HCT116 (cell line): ENCODE measurements at regions not wholly inside any gene's neighbourhood (a gene's known extent, or its start where the extent isn't known, plus 50 kb on each side); places are given as distances from the start of the nearest gene placed in this dataset.

Experiments
- ATAC-seq: fragments of 200-7000 bp; cut with Tn5 transposase; 2 replicates; pipeline ENCODE4 v1.9.1; 2020; ENCODE audit warnings: mild to moderate bottlenecking, moderate library complexity
- BruUV-seq: library from RNA; stranded (reverse); fragments of 400-500 nt; replicated peaks from 2 replicates; lab custom pipeline; 2021; lab: Mats Ljungman, UMichigan
- CTCF ChIA-PET: fragments of 300-600 bp; sonication (Branson Sonifier 250); formaldehyde crosslinking; loops from one replicate; lab custom pipeline; 2021; ENCODE audit warnings: antibody characterized with exemption; lab: Charles Lee
- POLR2A ChIA-PET: fragments of 300-600, 350-600 bp; sonication (Branson Sonifier 250); formaldehyde crosslinking; loops from one replicate; lab custom pipeline; 2021; ENCODE audit warnings: antibody characterized with exemption; lab: Charles Lee
- RAD21 ChIA-PET, 2 experiments: fragments of 300-600 bp; sonication (Branson Sonifier 250); formaldehyde crosslinking; loops; one replicate each; lab custom pipeline; 2023; ENCODE audit warnings: low total read pairs in 2 of 2; ENCODE audit not compliant: uncharacterized antibody in 2 of 2, unreplicated experiment in 2 of 2, low non-redundant PET in 1 of 2; lab: Charles Lee
- DNase-seq: peaks from one replicate; pipeline ENCODE4 v3.0.0-alpha.2; 2010; ENCODE audit warnings: low read depth, low spot score
- H2AFZ ChIP-seq: fragments of 200-600 bp; shearing (Covaris generic), sonication (generic); 2 replicates; pipeline ENCODE4 v1.6.1; 2017; ENCODE audit warnings: low read depth, mixed run types, mixed read lengths, antibody characterized with exemption, low read length; ENCODE audit not compliant: poor library complexity, severe bottlenecking
- H3K27ac ChIP-seq: 2 replicates; pipeline ENCODE4 v1.5.1; 2012; ENCODE audit warnings: low read depth, low read length
- H3K27me3 ChIP-seq: fragments of 200-600 bp; sonication (generic); 2 replicates; pipeline ENCODE4 v1.6.1; 2016; ENCODE audit warnings: mixed run types, low read length, mixed read lengths; ENCODE audit not compliant: insufficient read depth
- H3K36me3 ChIP-seq, 2 experiments: fragments of 200-500 bp in 1 of 2; fragments of 200-600 bp in 1 of 2; sonication (Bioruptor generic) in 1 of 2; sonication (generic) in 1 of 2; 2 replicates each; pipeline versions ENCODE4 v1.5.1 to v1.6.1; 2014 to 2016; ENCODE audit warnings: low read length in 2 of 2, inconsistent platforms in 1 of 2, mixed read lengths in 1 of 2, mixed run types in 1 of 2; ENCODE audit not compliant: insufficient read depth in 2 of 2, control insufficient read depth in 1 of 2
- H3K4me1 ChIP-seq, 2 experiments: fragments of 200-600 bp in 1 of 2; sonication (generic) in 1 of 2; 2 replicates each; pipeline versions ENCODE4 v1.5.1 to v1.6.1; 2012 to 2017; ENCODE audit warnings: low read length in 2 of 2, inconsistent platforms in 1 of 2, mild to moderate bottlenecking in 1 of 2, mixed read lengths in 1 of 2, mixed run types in 1 of 2, moderate library complexity in 1 of 2; ENCODE audit not compliant: insufficient read depth in 2 of 2, control insufficient read depth in 1 of 2
- H3K4me2 ChIP-seq: fragments of 200-600 bp; sonication (generic); 2 replicates; pipeline ENCODE4 v1.6.1; 2017; ENCODE audit warnings: mixed run types, low read length, mixed read lengths
- H3K4me3 ChIP-seq, 2 experiments: fragments of 200-600 bp in 1 of 2; sonication (generic) in 1 of 2; replicated peaks in 1 of 2; 2 replicates each; pipeline ENCODE4 v1.5.1; 2011 to 2016; ENCODE audit warnings: low read length in 2 of 2, control low read depth in 1 of 2, low read depth in 1 of 2, mild to moderate bottlenecking in 1 of 2, mixed read lengths in 1 of 2, mixed run types in 1 of 2
- H3K79me2 ChIP-seq: fragments of 200-600 bp; sonication (generic); 2 replicates; pipeline ENCODE4 v1.6.1; 2017; ENCODE audit warnings: mild to moderate bottlenecking, mixed run types, low read length, moderate library complexity, mixed read lengths; ENCODE audit not compliant: insufficient read depth
- H3K9ac ChIP-seq: fragments of 200-600 bp; sonication (generic); 2 replicates; pipeline ENCODE4 v1.6.1; 2016; ENCODE audit warnings: low read length, mixed read lengths
- H3K9me2 ChIP-seq: fragments of 200-600 bp; sonication (generic), shearing (Covaris generic); 2 replicates; pipeline ENCODE4 v1.6.1; 2017; ENCODE audit warnings: mixed run types, mild to moderate bottlenecking, moderate library complexity; ENCODE audit not compliant: insufficient read depth
- H3K9me3 ChIP-seq, 2 experiments: fragments of 200-500 bp in 1 of 2; fragments of 200-600 bp in 1 of 2; sonication (Bioruptor generic) in 1 of 2; sonication (generic) in 1 of 2; 2 replicates each; pipeline ENCODE4 v1.6.1; 2014 to 2017; ENCODE audit warnings: low read length in 2 of 2, mixed read lengths in 2 of 2, inconsistent platforms in 1 of 2, low read depth in 1 of 2, mild to moderate bottlenecking in 1 of 2, mixed run types in 1 of 2, moderate library complexity in 1 of 2; ENCODE audit not compliant: control insufficient read depth in 1 of 2, insufficient read depth in 1 of 2
- H4K20me1 ChIP-seq: fragments of 200-600 bp; sonication (generic), shearing (Covaris generic); 2 replicates; pipeline ENCODE4 v1.6.1; 2017; ENCODE audit warnings: mixed run types, mild to moderate bottlenecking, moderate library complexity; ENCODE audit not compliant: insufficient read depth
- ATF3 ChIP-seq: IDR thresholded peaks from 2 replicates; pipeline ENCODE4 v1.6.1; 2012
- CBX3 ChIP-seq: IDR thresholded peaks from 2 replicates; pipeline ENCODE4 v1.6.1; 2012; ENCODE audit warnings: low read depth
- CEBPB ChIP-seq: IDR thresholded peaks from 2 replicates; pipeline ENCODE4 v1.6.1; 2012; ENCODE audit warnings: low read depth
- CTCF ChIP-seq, 3 experiments: fragments of 200-600 bp in 1 of 3; sonication (generic) in 1 of 3; IDR thresholded peaks in 2 of 3; conservative IDR thresholded peaks in 1 of 3; 2 replicates each; pipeline ENCODE4 v1.5.1; 2012 to 2017; ENCODE audit warnings: low read depth in 2 of 3, low read length in 2 of 3, antibody characterized with exemption in 1 of 3, borderline replicate concordance in 1 of 3, control low read depth in 1 of 3, mild to moderate bottlenecking in 1 of 3, mixed read lengths in 1 of 3, mixed run types in 1 of 3, moderate library complexity in 1 of 3; ENCODE audit not compliant: insufficient read depth in 1 of 3
- EGR1 ChIP-seq: IDR thresholded peaks from 2 replicates; pipeline ENCODE4 v1.6.1; 2012; ENCODE audit warnings: low read depth
- ELF1 ChIP-seq: IDR thresholded peaks from 2 replicates; pipeline ENCODE4 v1.6.1; 2012; ENCODE audit warnings: low read depth, borderline replicate concordance
- EZH2phosphoT487 ChIP-seq: fragments of 200-600 bp; IDR thresholded peaks from 2 replicates; pipeline ENCODE4 v1.6.1; 2018; ENCODE audit warnings: antibody characterized with exemption, borderline replicate concordance
- JUND ChIP-seq: IDR thresholded peaks from 2 replicates; pipeline ENCODE4 v1.6.1; 2012
- POLR2AphosphoS5 ChIP-seq: IDR thresholded peaks from 2 replicates; pipeline ENCODE4 v1.6.1; 2011; ENCODE audit warnings: mild to moderate bottlenecking, low read depth, low read length, moderate library complexity
- RAD21 ChIP-seq: IDR thresholded peaks from 2 replicates; pipeline ENCODE4 v1.6.1; 2012; ENCODE audit warnings: low read depth, mild to moderate bottlenecking
- REST ChIP-seq: IDR thresholded peaks from 2 replicates; pipeline ENCODE4 v1.6.1; 2012; ENCODE audit warnings: low read depth
- SIN3A ChIP-seq: IDR thresholded peaks from 2 replicates; pipeline ENCODE4 v1.6.1; 2012; ENCODE audit warnings: low read depth
- SRF ChIP-seq: IDR thresholded peaks from 2 replicates; pipeline ENCODE4 v1.6.1; 2012; ENCODE audit warnings: low read depth
- TCF7L2 ChIP-seq: IDR thresholded peaks from 2 replicates; pipeline ENCODE4 v1.7.0; 2011; ENCODE audit warnings: borderline replicate concordance, inconsistent platforms; ENCODE audit not compliant: insufficient read depth, insufficient read length; ENCODE audit errors: extremely low read depth
- YY1 ChIP-seq: IDR thresholded peaks from 2 replicates; pipeline ENCODE4 v1.6.1; 2011; ENCODE audit warnings: low read length, low read depth, moderate library complexity, mild to moderate bottlenecking; ENCODE audit not compliant: insufficient replicate concordance; ENCODE audit errors: extremely low read depth
- ZBTB33 ChIP-seq: IDR thresholded peaks from 2 replicates; pipeline ENCODE4 v1.6.1; 2011; ENCODE audit warnings: mild to moderate bottlenecking, low read length, moderate library complexity; ENCODE audit not compliant: insufficient replicate concordance; ENCODE audit errors: extremely low read depth
- ZNF274 ChIP-seq: fragments of 200-500 bp; sonication (Bioruptor generic); IDR thresholded peaks from 2 replicates; pipeline ENCODE4 v1.6.1; 2014; ENCODE audit warnings: mild to moderate bottlenecking, low read depth, low read length, inconsistent platforms
- intact Hi-C: fragments of 100-400 bp; cut with micrococcal nuclease; formaldehyde crosslinking; loops from 2 replicates; pipeline ENCODE4 v1.10.0; 2022

GRCh38 chr4:127081041-127081440 is 551.7 kb upstream of the INTU start:
- no TSS peak for BruUV-seq
- Histone ChIP-seq H3K9ac (no peak overlapping the region), H2AFZ (no peak overlapping the region), H3K79me2 (no peaks in the 10 kb centered on the region), H4K20me1 (no peaks in the 10 kb centered on the region), H3K27ac (no peak overlapping the region)
- RAD21 ChIA-PET, result no interaction called here
- CTCF ChIA-PET, result no interaction called here
- TF ChIP-seq CBX3 (no peak), ZNF274 (no peak), RAD21 (no peak), EGR1 (no peak), ATF3 (no peak), CTCF (IDR thresholded peaks at IDR 0.05 in 2 of 3, conservative IDR thresholded peaks at IDR 0.05 in 1 of 3; ENCODE audit: borderline replicate concordance in 1 of 3, insufficient read depth in 1 of 3, low read depth in 2 of 3, low read length in 2 of 3) (no peak), ELF1 (no peak), SIN3A (no peak), REST (no peak), POLR2AphosphoS5 (no peak), JUND (no peak), EZH2phosphoT487 (no peak), SRF (no peak), YY1 (no peak), CEBPB (no peak), ZBTB33 (no peak), TCF7L2 (no peak)
- TF ChIP-seq, all 23 proteins: peak for 0
- no peak overlapping the region for H3K4me2 ChIP-seq
- no peaks in the 10 kb centered on the region for H3K36me3 ChIP-seq
- H3K9me2 ChIP-seq, result no peaks in the 10 kb centered on the region
- DNase-seq, result no peak
- POLR2A ChIA-PET, result no interaction called here
- H3K27me3 ChIP-seq, result no peaks in the 10 kb centered on the region
- H3K4me3 ChIP-seq, result no peak overlapping the region
- no peaks in the 10 kb centered on the region for H3K9me3 ChIP-seq
- no peaks in the 10 kb centered on the region for H3K4me1 ChIP-seq
- ATAC-seq, result no peak
- intact Hi-C loops, result no loop called here
